ENCODE measurements at regions not wholly inside any gene's neighbourhood (a gene's known extent, or its start where the extent isn't known, plus 50 kb on each side); places are given as distances from the start of the nearest gene placed in this dataset.

DNA sequence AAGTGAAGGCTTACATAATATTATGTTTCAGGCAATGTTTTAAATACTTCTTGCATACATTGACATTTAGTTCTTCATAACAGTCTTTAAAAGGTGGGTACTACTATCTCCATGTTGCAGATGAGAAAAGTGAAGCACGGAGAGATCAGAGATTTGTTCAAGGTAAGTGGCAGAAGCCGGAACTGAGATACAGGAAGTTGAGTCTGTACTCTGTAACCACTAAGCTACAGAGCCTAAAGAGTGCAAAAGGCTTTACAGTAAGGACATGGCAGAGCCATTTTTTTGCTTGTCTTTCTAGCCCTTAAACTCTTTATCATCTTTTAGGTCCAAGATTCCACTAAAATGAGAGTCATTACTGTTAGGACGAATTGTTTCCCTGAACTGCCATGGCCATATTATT is 186.5 kb upstream of the PEX5L start:
- TF ChIP-seq EZH2phosphoT487 (IDR thresholded peaks at IDR 0.05; ENCODE audit: unreplicated experiment) (no peak), EZH2 (IDR thresholded peaks at IDR 0.05; ENCODE audit: low read depth, unreplicated experiment) (no peak), CTCF (conservative IDR thresholded peaks at IDR 0.05; ENCODE audit: low read depth in 2 of 2) (no peak), CREB1 (CRISPR knock-in tag; IDR thresholded peaks at IDR 0.05; ENCODE audit: low read depth) (no peak), POLR2AphosphoS5 (IDR thresholded peaks at IDR 0.05; ENCODE audit: low read depth) (no peak)
- TF ChIP-seq, protein P1, sequence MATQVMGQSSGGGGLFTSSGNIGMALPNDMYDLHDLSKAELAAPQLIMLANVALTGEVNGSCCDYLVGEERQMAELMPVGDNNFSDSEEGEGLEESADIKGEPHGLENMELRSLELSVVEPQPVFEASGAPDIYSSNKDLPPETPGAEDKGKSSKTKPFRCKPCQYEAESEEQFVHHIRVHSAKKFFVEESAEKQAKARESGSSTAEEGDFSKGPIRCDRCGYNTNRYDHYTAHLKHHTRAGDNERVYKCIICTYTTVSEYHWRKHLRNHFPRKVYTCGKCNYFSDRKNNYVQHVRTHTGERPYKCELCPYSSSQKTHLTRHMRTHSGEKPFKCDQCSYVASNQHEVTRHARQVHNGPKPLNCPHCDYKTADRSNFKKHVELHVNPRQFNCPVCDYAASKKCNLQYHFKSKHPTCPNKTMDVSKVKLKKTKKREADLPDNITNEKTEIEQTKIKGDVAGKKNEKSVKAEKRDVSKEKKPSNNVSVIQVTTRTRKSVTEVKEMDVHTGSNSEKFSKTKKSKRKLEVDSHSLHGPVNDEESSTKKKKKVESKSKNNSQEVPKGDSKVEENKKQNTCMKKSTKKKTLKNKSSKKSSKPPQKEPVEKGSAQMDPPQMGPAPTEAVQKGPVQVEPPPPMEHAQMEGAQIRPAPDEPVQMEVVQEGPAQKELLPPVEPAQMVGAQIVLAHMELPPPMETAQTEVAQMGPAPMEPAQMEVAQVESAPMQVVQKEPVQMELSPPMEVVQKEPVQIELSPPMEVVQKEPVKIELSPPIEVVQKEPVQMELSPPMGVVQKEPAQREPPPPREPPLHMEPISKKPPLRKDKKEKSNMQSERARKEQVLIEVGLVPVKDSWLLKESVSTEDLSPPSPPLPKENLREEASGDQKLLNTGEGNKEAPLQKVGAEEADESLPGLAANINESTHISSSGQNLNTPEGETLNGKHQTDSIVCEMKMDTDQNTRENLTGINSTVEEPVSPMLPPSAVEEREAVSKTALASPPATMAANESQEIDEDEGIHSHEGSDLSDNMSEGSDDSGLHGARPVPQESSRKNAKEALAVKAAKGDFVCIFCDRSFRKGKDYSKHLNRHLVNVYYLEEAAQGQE (IDR thresholded peaks at IDR 0.05; ENCODE audit: unreplicated experiment): no peak
- TF ChIP-seq, protein P2, sequence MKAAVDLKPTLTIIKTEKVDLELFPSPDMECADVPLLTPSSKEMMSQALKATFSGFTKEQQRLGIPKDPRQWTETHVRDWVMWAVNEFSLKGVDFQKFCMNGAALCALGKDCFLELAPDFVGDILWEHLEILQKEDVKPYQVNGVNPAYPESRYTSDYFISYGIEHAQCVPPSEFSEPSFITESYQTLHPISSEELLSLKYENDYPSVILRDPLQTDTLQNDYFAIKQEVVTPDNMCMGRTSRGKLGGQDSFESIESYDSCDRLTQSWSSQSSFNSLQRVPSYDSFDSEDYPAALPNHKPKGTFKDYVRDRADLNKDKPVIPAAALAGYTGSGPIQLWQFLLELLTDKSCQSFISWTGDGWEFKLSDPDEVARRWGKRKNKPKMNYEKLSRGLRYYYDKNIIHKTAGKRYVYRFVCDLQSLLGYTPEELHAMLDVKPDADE (IDR thresholded peaks at IDR 0.05): no peak

Data from GM23338 (cell line).